Hematopoietic multipotent progenitor cell treated with erythropoietin and hydrocortisone succinate and interleukin-3 and kit ligand, for 8 days (in vitro differentiated cells): ENCODE measurements at regions not wholly inside any gene's neighbourhood (a gene's known extent, or its start where the extent isn't known, plus 50 kb on each side); places are given as distances from the start of the nearest gene placed in this dataset.

Experiments used
- DNase-seq: peaks from one replicate; pipeline ENCODE4 v3.0.0-alpha.2; 2015

GRCh38 chr2:180523621-180524340, 456.6 kb upstream of the UBE2E3 start:
- no peak for DNase-seq

GRCh38 chr2:180520921-180521581, 459.4 kb upstream of the UBE2E3 start:
- DNase-seq = no peak

DNA sequence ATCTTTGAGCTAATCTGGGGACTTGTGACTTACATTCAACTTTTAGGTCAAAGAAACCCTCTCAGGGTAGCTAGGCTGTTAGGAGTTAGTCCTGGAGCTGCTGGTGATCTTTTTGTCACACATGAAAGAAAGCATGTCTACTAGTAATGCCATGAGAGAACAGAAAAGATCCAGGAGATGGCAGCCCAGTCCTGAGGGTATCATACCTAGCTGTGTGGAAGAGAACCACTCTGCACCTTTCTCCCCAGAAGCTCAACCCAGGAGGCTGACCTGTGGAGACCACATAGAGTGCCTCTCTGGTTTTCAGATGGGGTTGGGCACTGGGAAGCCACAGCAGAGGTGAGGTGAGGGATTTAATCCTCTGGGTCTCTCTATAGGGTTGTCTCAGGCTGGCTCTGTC, 460.2 kb upstream of the UBE2E3 start:
- DNase-seq = no peak

DNA sequence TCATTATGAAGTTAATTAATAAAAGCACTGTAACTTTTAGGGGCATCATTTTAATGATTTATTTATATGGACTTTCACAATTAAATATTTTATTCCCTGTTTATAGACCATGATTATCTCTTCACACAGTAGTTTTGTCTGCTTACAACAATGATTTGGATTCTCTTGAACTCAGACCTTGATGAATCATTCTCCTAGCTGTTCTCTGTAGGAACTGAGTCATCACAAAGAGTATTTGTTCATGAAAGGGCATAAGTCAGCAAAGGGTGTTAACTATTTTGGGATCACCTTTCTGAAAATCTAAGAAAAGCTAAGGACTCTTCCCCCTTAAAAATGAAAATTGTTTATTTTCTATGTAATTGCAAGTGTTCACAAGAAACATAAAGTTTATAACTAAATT, 461.1 kb upstream of the UBE2E3 start:
- DNase-seq = no peak

DNA sequence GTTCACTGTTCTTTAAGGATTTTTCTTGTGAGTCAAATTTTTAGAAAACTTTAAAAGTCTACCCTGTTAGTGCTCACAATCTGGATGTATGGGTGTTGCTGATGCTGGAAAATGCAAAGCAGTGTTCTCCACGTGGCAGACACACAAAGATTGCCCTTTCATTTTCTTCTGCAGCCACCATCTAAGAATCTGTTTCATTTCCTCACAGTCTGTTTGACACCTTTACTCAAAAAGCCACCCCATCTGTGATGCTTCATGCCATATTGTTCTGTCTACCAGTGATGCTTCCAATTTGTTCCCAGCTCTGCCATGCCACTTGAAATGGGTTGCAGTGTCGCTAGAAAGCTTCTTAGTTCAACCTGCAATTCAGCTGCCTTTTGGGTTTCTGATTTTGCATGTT, 464.2 kb upstream of the UBE2E3 start:
- no peak for DNase-seq

DNA sequence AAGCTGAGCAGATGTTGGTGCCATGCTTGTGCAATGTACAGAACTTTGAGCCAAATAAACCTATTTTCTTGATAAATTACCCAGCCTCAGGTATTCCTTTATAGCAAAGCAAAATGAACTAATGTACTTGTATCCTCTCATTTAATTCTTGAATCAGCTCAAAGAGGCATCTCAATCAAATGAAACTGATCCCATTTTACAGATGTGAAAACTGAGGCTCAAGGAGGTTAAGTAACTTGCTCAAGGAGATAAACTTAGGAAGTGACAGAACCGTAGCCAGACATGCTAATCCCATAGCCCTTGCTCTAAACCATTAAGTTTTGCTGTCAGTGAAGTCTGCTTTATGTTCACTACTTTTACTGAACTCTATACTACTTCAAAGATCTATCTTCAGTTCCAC, 467.0 kb upstream of the UBE2E3 start:
- no peak for DNase-seq

DNA sequence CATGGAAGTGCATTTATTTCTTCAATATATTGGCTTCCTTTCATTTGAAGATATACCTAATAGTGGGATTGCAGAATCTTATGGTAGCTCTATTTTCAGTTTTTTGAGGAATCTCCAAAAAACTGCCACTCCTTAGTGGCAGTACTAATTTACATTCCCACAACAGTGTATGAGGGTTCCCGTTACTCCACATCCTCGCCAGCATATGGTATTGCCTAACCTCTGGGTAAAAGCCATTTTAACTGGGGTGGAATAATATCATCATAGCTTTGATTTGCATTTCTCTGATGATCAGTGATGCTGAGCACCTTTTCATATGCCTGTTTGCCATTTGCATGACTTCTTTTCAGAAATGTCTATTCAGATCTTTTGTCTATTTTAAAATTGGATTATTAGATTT, 471.9 kb upstream of the UBE2E3 start:
- no peak for DNase-seq

DNA sequence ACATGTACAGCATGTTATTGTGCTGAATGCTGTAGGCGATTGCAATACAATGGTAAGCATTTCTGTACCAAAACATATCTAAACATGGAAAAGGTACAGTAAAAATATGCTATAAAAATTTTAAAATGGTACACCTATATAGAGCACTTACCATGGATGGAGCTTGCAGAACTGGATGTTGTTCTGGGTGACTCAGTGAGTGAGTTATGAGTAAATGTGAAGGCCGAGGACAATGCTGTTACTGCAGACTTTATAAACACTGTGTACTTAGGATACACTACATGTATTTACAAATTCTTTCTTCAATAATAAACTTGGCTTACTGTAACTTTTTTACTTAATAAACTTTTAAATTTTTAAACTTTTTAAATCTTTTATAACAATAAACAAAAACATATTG, 473.4 kb upstream of the UBE2E3 start:
- DNase-seq = no peak

DNA sequence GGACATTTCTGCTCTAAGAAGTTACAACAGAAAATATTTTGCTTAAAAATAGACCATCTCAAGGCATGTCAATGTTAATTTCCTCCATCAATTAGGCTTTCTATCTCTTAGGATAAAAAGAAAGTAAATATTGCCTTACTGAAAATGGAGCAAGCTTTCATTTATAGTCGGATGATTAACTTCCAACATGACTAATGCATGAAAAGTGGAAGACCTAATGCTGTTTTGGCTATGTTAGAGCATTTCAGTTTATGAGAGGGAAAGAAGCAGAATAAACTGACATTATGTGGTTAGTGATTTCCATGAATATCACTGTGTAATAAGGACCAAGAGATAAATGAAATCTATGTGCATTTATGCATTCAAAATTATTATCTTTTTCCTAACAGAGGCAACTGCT, 475.2 kb upstream of the UBE2E3 start:
- no peak for DNase-seq

- no peak for DNase-seq
Measured at GRCh38 chr2:180497621-180498152, 482.7 kb upstream of the UBE2E3 start.

DNA sequence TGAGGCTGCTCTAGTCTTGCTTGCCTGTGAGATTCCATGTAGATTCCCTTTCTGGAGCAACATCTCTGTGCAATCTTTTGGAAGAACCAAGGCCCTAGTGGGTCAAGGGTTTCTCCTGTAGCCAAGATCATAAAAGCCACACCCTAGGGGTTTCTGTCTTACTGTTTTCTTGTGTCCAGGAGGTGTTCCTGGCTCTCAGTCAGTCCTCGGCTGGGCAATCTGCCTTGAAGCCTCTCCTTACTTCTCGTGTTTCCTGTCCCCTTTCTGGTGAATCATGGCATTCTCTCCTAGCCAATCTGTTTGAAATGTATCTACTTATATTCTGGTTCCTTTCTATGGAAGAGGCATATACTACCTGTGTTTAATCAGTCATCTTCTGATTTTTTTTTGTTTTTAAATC, 484.8 kb upstream of the UBE2E3 start:
- no peak for DNase-seq

DNA sequence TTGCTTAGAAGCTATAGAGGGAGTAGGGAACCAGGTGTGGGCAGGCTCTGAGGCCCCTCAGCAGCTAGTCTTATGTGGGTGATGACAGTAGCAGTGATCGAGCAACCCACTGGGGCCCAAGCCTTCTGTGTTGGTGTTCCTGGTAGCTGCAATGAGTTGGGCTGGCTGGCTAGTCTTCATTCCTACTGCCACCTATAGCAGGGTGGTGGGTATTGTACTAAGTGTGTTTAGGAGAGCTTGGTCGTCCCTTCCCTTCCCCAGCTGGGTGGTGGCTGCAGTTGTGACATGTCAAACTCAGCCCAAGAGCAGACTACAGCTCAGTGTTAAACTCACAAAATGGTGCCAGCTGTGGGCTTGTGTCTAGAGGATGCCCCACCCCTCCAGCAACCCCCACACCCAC, 486.1 kb upstream of the UBE2E3 start:
- DNase-seq = no peak

GRCh38 chr2:180482696-180483095, 475.6 kb upstream of the CWC22 start:
- no peak for DNase-seq

- DNase-seq = no peak
Measured at GRCh38 chr2:180481998-180482397, 474.9 kb upstream of the CWC22 start.

- DNase-seq = no peak
Measured at GRCh38 chr2:180478883-180479282, 471.8 kb upstream of the CWC22 start.

DNA sequence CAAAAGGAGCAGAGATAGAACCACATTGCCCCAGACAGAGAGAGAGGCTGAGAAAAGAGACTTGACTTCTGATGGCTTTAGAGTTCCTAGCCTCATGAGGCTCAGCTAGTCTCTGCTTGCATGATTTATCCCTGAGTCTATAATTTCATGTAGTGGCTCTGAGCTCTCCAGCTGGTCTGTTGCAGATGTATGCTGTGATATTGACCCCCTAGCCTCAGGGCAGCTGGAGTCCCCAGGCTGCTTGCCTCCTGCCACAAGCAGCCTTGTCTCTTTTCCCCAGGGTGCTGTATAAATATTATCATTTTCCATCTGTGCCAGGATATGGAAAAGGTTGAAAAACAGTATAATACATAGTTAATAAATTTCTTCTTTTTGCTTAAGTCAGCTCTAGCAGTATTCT, 467.6 kb upstream of the CWC22 start:
- no peak for DNase-seq

GRCh38 chr2:180473456-180473855, 466.4 kb upstream of the CWC22 start:
- no peak for DNase-seq

DNA sequence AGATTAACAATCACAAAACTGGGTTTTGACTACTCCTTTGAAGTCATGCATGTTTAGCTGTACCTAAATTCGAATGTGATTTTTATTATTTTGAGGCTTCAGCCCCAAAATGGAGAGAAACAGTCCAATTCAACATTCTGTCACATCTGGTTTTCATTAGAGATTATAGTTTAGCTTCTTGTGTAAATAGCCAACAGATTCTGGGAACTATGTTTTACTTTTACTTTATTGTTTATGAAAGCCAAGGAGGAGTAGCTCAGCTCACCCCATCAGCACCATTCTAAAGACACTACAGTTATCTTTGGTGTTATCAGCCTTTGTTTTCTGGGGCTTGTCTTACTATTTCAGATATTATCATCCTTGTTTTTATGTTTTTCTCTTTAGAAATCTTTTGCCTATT, 465.0 kb upstream of the CWC22 start:
- DNase-seq = no peak

DNA sequence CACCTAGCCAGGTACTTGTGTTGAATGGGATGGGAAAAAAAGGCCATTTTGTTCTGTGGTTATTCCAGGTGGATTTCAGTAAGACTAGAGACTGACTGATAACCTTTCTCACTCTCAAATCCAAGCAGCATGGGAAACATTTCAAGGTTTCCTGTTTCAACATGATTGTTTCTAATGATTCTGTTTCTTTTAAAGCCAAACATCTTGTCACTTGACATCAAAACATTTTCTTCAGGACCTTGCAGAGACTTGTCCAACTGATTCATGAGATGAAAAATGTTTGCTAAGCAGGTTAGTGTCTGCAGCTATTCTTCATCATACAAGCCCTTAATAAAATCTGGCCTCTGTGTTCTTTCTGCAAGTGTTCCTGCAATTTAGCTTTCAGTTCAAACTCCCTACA, 456.5 kb upstream of the CWC22 start:
- no peak for DNase-seq

GRCh38 chr2:180461761-180462160, 454.7 kb upstream of the CWC22 start:
- DNase-seq = no peak

- DNase-seq = no peak
Measured at GRCh38 chr2:180456801-180457200, 449.7 kb upstream of the CWC22 start.

GRCh38 chr2:180450841-180451240, 443.7 kb upstream of the CWC22 start:
- no peak for DNase-seq

DNA sequence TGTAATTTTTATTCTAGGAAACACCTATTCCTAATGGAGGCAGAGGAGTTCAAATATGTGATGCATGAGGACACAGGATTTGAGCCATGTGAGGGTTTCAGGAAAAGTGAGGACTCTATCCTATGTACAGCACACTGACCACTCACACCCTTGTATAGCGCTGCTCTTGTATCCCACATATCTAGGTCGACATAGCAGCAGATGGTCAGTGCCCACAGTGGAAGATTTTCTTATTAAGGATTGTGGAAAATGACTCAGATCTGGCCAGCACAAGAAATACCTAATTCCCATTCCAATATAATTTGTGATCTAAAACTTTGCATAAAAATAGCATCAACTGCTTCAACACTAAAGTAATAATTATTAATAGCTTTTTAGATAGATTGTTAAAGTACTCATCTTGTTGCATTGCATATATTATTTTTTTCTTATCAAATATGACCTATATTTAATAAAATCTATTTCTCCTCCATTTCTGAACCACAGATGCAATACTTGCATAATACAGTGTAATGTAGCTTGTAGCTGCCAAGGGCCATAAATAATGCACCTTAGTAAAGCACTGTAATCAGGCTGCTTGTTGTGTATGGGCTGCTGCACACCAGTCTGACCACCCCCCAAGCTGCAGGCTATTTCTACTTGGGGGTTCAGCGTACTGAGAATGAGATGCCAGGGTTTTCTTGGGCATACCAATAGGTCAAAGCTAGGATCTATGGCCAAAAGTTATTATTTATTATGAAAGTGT, 442.2 kb upstream of the CWC22 start:
- DNase-seq = no peak

DNA sequence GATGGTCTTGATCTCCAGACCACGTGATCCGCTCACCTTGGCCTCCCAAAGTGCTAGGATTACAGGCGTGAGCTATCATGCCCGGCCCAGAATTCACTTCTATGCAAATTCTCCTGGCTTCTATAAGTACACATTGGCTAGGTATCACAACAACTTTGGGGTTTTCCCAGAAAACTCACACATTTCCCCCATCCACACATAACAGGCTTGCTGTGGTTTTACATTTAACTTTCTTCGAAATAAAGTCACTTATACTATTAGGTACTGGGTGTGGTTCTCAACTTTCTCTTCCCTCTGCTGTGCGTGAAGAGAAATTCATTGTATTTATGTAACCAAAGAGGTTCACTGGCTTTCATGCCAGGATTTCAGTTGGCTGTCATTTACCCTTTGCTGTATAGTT, 439.4 kb upstream of the CWC22 start:
- no peak for DNase-seq
